GM19438 (cell line): ENCODE measurements at regions not wholly inside any gene's neighbourhood (a gene's known extent, or its start where the extent isn't known, plus 50 kb on each side); places are given as distances from the start of the nearest gene placed in this dataset.

Experiments used
- ATAC-seq: cut with Tn5 transposase; IDR thresholded peaks from one replicate; pipeline ENCODE4 v1.9.1; 2021; ENCODE audit warnings: low read depth; ENCODE audit not compliant: unreplicated experiment

DNA sequence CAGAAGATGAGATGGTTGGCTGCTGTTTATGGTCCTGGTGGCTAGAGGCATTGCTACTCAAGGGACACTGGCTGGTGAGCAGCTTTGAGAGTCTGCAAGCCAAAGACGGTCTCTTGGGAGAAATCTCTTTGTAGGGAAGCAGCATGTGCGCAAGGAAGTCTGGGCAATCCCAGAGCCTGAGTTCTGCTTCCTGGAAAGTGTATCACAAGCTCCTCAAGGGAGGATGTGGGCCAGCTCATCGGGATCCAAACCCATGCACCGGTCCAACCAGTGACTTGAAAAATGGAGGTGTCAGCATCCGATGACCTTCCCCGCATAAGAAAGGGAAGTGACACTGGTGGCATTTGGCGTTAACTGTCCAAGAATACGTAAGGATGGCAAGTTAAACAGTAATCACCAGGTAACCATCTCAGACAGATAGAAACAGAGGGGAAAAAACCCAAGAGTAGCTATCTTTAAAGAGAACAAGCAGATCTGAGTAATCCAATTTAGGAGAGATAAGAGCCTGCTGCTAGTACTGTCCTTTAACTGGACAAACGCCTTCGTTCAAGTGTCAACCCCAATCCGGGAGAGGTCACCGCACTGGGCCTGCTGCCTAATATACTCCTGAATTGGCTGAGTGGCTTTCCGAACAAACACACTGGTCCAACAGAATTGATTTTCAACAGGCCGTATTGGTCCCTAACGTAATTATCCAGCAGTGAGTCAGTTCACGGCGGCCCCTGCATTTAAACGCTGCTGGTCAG lies 303.0 kb upstream of the ZFHX3 start:
- no peak for ATAC-seq

DNA sequence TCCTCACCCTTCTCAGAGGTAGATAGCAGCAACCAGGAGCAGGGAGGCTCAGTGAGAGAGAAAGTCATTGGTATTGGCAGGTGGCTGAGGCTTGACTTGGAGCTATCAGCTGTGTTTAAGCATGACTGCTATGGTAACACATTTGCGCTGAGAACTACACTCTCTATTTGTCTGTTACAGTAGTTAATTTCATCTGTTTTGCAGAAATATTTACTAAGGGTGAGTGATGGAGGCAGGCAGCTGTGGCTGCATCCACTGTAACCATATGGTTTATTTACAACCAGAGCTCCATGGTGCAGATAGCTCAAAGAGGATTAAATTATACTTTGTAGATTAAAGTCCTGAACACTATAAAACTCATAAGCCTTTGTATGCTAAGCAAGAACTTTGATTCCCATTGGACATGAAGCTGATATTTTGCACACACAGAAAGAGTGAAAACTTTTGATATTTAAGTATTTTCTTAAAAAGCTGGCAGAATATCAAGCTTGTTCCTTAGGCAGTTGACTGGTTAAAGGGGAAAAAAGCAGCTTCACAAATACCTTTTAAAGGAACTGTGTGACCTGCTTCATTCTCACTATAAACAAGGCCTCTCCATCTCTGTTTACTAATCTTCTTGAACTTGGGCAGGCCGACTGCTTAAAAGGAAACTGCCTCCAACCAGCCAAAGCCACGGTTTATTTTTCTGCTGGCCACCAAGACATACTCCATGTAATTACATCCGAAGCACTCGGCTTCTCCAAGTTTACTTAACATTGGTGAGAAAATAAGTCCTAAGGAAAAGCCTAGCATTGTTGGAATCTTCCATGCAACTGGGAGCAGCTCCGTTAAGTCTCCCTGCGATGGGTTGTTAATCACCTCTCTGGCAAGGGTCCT lies 299.8 kb upstream of the ZFHX3 start:
- no peak for ATAC-seq

DNA sequence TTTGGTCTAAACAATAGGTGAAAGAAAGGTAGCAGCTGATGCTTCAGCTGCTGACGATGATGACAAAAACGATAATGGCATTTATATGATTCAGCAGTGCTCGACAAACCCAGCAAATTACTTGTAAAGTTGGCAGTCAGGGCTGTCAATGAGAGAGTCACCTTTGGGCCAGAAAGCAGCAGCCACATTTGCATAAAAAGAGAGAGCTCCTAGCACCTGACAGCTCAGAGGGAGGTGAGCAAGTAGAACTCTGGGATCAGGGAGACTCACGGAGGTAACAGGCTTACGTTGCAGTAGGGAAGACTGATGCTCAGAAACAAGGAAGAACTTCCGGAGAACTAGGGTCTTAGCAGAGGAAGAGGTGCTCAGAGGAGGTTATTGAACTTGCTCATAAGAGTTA lies 291.9 kb upstream of the ZFHX3 start:
- no peak for ATAC-seq

DNA sequence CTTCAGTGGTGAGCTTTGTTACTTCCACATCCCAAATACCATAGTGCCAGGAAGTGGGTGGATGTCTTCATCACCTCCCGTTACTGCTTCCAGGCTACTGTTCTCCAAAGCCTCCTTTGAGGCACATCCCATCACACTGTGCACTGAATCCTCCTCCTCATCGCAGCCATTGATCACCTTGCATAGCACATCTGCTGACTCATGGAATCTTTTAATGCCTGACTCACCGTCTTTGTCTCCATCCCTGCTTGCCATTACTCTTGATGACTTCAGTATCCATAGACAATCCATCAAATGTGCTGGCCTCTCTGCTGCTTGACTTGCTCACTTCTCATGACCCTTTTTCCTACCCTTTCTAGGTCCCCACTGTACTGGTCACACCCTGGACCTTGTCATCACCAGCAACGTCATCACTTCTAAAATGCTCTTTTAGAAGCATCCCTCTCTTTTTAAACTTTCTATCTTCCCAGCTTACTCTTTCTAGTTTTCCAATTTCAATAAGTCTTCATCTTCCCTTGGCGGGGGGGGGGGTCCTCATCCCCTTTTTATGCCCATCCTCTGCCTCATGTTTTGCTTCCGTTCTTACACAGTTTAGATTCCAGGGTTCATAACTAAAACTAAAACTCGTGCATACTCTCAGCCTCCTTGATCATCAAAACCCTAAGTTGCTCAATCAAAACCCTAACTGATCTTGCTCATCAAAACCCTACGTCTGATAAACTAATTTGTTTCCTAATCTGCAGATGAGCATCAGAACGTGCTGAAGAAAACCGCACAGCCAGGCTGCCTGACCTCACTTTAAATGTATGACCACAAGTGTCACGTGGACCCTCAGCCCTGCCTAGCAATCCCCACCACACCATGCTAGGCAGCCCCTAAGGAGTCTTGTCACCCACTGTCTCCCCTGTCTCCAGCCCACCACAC lies 289.7 kb upstream of the ZFHX3 start:
- ATAC-seq = no peak

DNA sequence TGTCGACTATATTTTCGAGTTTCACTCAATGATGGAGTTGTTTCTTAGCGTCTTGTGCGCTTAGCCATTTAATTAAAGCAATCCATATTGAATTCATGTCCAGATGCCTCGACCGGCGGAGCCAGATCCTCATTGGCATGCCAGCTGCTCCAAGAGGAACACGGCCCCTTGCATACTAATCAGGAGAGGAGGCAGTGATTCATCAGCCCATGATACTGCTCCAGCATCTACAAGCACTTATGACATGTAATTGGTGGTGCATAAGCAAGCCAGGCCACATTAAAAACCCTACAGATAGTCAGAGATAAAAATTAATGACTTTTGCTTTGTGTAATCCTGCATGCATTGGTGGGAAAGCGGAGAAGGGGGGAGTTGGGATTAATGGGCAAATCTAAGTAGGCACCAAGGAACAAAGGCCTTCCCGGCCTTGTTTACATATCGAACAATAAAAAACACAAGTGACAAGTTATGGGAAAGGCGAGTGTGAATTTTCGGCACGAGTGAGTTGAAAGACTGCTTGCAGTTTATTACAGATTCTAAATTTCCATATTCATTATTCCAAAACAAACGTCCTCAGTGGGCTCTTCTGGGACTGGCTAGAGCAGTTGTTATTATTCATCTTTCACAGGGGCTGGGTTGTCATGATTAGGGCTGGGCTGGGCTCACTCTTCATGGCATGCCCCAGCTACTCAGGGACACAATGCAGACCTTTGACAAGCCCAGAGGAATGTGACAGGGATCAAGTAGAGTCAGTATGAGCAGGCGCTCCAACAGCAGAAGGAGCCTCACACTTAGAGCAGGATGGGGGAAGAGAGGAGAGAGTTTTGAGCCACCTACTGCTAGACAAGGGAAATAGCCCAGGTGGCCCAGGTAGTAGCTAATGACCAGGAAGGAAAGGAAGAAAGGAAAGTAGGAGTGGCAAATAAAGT lies 281.7 kb upstream of the ZFHX3 start:
- no peak for ATAC-seq

DNA sequence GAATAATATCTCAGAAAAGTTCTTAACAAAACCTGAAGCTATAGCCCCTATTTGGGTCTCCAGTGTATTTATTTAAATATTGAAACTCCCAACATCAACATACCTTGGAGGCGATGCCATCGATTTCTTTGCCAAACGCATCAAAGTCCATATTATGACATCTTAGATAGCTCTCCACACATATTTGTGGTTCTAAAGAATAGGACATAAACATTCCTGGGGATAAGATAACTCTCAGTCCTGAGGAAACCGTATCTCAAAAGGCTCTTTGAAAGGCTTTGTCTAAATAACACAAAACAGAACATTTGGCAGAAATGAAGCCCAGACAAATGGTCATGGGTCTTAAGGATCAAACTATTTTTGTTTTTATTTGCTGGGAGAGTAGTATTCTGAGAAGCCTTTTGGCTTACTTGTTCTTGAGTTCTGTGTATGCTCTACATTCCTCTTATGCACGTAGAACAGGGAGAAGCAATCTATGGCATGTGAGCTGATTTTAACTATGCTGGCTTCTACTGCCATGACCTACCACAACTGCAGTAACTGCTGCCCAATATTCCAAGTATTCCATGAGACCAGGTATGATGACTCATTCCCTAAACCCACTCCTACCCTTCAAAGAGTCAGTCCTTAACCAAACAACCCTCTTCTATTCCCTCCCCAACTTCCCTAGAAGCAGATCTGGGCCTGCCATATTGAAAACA lies 279.0 kb upstream of the ZFHX3 start:
- ATAC-seq = no peak

DNA sequence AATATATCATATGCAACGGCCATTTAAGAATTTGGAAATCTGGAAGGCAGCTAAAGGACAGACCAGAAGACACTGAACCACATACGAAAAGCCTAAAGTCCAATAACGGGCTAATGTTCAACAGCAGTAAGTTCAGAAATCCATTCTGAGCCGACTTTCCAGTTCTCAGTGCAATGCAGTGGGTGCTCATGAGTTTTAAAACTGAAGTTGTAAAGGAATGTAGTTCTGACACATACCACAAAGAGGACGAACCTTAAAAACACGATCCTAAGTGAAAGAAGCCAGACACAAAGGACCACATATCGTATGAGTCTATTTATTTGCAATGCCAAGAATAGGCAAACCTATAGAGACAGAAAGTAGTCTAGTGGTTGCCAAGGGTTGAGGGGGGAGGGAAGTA lies 278.3 kb upstream of the ZFHX3 start:
- no peak for ATAC-seq

DNA sequence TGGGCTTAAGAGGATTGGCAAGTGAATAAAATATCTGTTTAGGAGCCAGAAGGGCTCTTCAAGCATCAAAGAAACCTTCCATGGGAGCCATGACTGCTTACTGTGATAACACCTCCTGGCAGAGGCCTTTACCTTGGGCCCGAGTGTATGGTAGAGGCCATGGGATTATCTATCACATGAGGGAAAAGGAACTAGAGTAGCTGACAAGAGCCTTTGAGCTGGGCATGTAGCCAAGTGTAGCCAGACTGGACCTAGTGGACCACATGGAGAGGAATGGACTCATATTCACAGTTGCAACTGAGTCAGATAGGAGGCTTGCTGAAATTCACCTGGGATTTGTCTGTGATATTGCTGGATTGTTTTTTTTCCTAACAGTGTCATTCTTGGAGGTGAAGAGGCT lies 276.0 kb upstream of the ZFHX3 start:
- ATAC-seq = no peak

DNA sequence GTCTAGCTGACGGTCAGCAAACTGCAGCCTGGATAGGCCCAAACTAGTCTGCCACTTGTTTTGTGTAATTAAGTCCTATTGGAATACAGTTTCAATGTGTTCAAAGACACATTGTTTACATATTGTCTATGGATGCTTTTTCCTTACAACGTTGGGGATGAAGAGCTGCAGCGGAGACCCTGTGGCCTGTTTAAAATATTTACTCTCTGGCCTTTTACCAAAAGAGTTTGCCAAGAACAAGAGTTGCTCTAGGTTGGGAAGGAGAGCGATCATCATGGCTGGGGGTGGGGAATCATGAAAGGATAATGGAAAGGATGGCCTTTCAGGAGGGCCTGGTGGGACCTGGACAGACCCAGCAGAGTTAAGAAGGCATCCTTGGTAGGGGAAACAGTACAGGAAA lies 274.9 kb upstream of the ZFHX3 start:
- no peak for ATAC-seq

DNA sequence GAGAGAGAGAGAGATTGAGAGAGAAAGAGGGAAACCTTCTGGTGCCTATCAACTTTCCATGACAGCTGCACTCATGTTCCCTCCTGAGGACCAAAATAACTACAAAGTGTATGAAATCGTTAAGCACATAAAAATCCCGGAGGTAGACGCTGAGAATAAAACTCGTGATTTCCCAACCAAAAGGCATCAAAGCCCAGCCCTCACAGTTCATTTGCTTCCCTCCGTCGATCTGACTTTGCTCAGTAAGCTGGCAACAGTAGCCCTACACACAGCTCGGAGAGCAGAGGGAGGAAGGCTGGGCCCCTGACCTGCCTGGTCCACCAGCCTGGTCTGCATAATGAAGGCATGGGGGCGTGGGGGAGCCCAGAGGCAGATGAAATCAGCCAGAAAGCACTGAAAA lies 273.9 kb upstream of the ZFHX3 start:
- ATAC-seq = no peak

DNA sequence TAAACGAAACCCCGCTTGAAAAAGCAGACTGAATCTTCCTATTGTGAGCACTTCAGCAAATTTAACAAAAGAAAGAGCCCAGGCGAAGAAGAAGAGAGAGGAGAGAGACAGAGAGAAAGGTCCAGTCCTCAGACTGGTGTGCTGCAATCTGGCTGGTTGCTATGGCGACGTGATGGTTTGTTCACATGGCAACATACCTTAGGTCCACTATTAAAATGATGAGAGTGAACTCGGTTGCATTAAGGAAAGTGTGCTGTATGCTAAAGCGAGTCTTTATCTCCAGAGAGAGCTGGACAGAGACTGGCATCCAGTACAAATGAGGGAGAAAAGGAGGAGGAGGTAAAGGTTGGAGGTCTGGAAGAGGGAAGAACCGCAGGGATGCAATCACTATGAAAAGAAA lies 271.8 kb upstream of the ZFHX3 start:
- ATAC-seq = no peak

DNA sequence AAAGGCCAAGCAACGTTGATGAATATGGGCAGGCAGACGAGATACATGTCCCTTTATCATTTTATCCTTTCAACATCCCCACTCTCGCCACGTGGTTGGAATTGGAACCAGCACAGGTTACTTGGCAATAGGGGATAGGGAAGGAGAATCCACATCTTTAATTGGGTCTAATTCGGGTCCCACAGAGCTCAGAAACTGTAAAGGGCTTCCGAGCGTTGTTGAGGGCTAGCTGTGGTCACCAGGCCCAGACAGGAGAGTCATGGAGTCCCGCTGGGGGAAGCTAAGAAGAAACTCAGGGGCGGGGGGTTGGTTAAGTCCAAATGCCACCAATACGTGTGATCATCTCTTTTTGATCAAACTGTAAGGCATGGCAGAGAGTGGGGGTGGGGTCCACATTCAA lies 271.3 kb upstream of the ZFHX3 start:
- ATAC-seq = no peak

DNA sequence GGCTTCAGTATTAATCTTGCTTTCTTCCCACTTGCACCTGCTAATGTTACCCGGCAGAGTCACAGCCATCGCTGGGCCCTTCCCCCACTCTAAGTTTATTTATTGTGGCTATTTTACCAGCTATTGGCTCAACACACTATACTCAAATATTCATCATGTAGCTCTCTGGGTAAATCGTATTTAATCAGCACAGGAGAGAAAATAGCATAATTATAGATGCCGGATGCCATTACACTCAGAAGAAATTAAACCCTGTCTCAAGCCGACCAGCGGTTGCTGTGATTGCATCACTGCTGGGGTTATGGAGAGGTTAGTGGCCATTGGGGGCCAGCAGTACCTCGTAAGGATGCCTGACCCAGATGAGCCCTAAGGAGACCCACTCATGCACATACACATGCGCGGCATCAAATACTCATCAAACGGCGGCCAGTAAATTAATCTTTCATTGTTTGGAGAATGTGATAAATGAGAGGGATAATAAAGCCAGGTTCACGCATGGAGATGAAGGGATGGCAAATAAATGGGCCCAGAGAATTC lies 269.5 kb upstream of the ZFHX3 start:
- ATAC-seq = no peak

DNA sequence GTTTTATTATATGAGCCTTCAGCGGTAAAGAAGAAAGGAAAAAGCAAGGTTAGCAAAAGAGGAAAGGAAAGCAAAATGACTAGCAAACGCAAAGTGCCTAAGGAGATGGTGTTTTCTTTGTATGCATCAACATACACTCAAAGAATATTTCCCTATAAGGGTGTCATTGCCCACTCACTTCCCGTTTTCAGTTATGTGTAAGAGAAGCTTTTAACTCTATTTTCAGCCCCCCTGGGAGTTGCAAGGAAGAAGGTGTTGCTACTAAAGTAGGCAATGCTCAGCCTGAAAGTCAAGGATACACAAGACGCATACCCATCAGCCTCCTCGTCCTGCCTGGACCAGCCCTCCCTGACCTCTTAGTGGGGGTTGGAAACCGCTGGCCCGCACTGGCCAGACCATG lies 267.7 kb upstream of the ZFHX3 start:
- no peak for ATAC-seq

DNA sequence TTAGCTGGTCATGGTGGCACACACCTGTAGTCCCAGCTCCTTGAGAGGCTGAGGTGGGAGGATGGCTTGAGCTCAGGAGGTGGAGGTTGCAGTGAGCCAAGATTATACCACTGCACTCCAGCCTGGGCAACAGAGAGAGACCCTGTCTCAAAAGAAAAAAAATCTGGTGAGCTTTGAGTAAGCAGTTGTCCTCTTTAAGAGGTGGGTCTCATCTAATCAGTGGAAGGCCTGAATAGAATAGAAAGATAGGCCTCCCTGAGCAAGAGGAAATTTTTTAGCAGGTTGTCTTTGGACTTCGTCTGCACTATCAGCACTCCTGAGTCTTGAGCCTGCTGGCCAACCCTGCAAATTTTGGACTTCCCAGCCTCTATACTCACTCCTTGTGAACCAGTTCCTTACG lies 266.0 kb upstream of the ZFHX3 start:
- ATAC-seq = no peak

DNA sequence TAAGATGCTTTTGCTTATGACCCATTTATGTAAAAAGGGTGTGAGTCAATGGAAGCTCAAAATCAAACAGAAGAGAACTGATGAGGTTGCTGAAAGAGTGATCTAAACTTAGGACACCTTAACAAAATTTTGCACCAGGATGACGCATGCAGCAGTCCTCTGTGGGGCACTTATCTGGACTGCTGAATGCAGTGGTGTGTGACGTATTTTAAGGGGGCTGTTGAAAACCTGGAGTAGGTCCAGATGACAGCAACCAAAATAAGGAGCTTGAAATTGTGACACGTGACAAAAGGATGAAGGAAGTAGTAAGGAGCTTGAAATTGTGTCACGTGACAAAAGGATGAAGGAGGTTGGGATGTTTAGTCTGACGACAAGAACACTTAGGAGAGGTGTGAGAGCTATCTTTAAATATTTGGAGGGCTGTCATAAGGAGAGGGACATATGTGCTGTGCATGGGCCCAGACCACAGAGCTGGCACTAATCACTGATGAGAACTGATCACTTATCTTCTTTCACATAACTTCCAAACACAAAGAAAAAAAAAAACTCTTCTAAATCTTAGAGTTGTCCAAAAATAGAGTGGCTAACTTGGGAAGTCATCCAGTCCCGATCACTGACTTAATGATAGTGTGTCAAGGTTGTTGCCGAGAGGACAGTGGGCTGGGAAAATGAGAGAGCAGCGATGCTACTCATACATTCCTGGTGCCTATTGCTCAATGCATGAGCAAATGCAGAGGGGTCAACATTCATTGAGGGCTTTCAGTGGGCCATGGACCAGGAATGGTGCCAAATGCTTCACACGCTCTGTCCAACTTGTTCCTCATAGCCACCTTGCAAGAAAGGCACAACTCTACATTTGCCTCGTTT lies 264.2 kb upstream of the ZFHX3 start:
- ATAC-seq = no peak

DNA sequence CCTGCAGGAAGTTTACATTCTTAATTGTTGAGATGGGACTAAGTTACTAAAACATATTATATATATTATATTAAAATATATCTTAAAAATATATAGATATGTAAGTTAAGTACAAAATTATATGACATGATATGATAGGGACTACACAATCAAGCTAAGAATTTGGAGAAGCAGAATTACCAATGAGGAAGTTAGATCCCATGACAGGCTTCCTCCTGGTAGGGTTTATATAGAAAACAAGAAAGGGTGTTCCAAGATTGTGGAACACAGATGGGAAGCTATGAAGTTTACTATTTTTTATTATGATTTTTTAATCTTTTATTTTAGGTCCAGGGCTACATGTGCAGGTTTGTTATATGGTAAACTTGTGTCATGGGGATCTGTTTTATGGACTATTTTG lies 260.8 kb upstream of the ZFHX3 start:
- ATAC-seq = no peak

DNA sequence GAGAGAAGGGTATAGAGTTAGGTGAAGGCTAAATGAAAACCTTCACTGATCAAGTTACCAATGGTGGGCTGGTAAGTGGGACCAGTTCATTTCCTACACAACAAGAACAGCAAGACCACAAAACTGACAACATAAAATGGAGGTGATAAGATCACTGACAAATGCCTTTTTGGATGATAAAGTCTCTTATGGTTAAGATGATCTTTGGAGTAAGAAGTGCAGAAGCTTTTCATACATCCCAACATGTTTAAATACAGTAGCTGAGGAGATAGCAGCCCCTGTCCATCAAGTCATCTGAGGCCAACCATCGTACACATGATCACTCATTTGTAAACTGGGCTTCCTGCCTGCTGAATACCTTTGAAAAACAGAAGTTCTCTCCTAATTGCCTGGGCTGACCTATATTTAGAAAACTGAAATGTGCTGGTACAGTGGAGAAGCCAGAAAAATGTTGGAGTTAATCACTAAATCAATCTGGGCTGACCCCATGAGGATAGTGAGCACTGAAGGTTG lies 259.0 kb upstream of the ZFHX3 start:
- no peak for ATAC-seq
